Epithelial cell of proximal tubule (primary cell): ENCODE measurements at regions not wholly inside any gene's neighbourhood (a gene's known extent, or its start where the extent isn't known, plus 50 kb on each side); places are given as distances from the start of the nearest gene placed in this dataset.

ENCODE experiments used
- DNase-seq: peaks from one replicate; pipeline ENCODE4 v3.0.0-alpha.2; 2011; ENCODE audit warnings: low read depth
- H3K4me3 ChIP-seq: 2 replicates; pipeline ENCODE4 v1.5.1; 2011; ENCODE audit warnings: low read depth, mild to moderate bottlenecking, low read length
- CTCF ChIP-seq: conservative IDR thresholded peaks from 2 replicates; pipeline ENCODE4 v1.5.1; 2012; ENCODE audit warnings: low read depth, mild to moderate bottlenecking, low read length

- no peak for TF ChIP-seq CTCF
- no peak for DNase-seq
- H3K4me3 ChIP-seq: no peak overlapping the region
Measured at GRCh38 chr13:70612881-70613280, 504.6 kb upstream of the KLHL1 start.

- no peak for TF ChIP-seq CTCF
- no peak for DNase-seq
- H3K4me3 ChIP-seq: no peak overlapping the region
Measured at GRCh38 chr13:70604448-70604847, 496.2 kb upstream of the KLHL1 start.

- DNase-seq: no peak
- TF ChIP-seq CTCF: no peak
- no peak overlapping the region for H3K4me3 ChIP-seq
Measured at GRCh38 chr13:70593716-70594115, 485.5 kb upstream of the KLHL1 start.

GRCh38 chr13:70585109-70585508, 476.9 kb upstream of the KLHL1 start:
- no peak for TF ChIP-seq CTCF
- no peak for DNase-seq
- H3K4me3 ChIP-seq: no peak overlapping the region

- TF ChIP-seq CTCF: no peak
- no peak overlapping the region for H3K4me3 ChIP-seq
- DNase-seq: no peak
Measured at GRCh38 chr13:70580825-70581224, 472.6 kb upstream of the KLHL1 start.

GRCh38 chr13:70579941-70580340, 471.7 kb upstream of the KLHL1 start:
- no peak overlapping the region for H3K4me3 ChIP-seq
- TF ChIP-seq CTCF: no peak
- no peak for DNase-seq

GRCh38 chr13:70571221-70571620, 463.0 kb upstream of the KLHL1 start:
- no peak overlapping the region for H3K4me3 ChIP-seq
- DNase-seq: no peak
- TF ChIP-seq CTCF: no peak
